NB4 (cell line): ENCODE measurements at regions not wholly inside any gene's neighbourhood (a gene's known extent, or its start where the extent isn't known, plus 50 kb on each side); places are given as distances from the start of the nearest gene placed in this dataset.

Experiments
- DNase-seq: peaks from one replicate; pipeline ENCODE4 v3.0.0; 2010; ENCODE audit warnings: low read depth
- H3K4me3 ChIP-seq: one replicate; pipeline ENCODE4 v1.5.1; 2011; ENCODE audit warnings: mild to moderate bottlenecking, low read depth, low read length, moderate library complexity
- MYC ChIP-seq: IDR thresholded peaks from 2 replicates; pipeline ENCODE4 v1.6.1; 2011; ENCODE audit warnings: low read depth, low read length
- POLR2A ChIP-seq: IDR thresholded peaks from 2 replicates; pipeline ENCODE4 v1.6.1; 2011; ENCODE audit warnings: mild to moderate bottlenecking; ENCODE audit not compliant: insufficient read length; ENCODE audit errors: extremely low read depth
- TF ChIP-seq, protein P1 (sequence below): IDR thresholded peaks from 2 replicates; pipeline ENCODE4 v1.6.1; 2011; ENCODE audit warnings: low read depth, low read length
- TF ChIP-seq, protein P2 (sequence below): IDR thresholded peaks from one replicate; pipeline ENCODE4 v1.5.1; 2012; ENCODE audit warnings: low read depth, low read length

DNA sequence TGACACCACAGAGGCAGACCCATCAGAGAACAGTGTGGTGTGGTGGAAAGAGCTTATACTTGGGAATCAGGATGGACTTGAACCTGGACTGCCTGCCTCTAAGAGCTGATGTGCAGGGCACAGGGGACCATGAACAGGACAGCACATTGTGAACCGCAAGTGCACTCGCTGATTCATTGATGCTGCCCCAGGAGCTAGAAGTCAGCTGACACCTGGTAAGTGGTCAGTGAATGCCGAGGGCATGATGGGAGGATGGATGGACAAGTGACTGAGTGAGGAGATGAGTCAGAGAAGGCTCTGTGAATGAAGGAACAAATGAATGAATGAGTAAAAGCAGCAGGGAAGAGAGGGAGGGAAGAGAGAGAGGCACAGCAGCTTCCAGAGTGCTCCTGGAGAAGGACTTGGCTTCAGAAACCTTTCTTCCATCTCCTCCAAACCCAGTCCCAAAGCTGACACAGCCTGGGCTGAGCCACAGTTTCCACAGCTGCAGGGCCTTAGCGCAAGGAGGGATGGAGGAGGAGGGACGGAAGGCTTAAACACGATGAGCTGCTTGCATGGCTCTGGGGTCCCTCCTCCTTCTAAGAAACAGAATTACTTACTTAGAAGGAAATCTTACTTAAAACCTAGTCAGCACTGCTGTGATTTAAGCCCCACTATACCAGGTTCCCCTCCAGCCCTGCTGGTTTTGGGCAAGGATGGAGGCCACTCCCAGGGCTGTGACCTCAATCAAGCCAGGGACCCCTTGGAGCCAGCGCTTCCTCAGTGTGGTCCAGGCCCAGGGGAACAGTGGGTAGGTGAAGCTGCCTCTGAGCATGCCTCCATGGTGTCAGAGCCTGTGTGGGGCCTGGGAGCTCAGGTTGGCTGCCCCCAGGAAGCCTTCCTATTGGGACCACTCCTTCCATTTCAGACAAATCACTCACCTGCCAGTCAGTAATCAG is 184.6 kb downstream of the TMEM132E start:
- no peak for DNase-seq
- no peak overlapping the region for H3K4me3 ChIP-seq
- no peak for TF ChIP-seq MYC
- TF ChIP-seq, protein P1, sequence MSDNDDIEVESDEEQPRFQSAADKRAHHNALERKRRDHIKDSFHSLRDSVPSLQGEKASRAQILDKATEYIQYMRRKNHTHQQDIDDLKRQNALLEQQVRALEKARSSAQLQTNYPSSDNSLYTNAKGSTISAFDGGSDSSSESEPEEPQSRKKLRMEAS: no peak
- no peak for TF ChIP-seq POLR2A
- TF ChIP-seq, protein P2, sequence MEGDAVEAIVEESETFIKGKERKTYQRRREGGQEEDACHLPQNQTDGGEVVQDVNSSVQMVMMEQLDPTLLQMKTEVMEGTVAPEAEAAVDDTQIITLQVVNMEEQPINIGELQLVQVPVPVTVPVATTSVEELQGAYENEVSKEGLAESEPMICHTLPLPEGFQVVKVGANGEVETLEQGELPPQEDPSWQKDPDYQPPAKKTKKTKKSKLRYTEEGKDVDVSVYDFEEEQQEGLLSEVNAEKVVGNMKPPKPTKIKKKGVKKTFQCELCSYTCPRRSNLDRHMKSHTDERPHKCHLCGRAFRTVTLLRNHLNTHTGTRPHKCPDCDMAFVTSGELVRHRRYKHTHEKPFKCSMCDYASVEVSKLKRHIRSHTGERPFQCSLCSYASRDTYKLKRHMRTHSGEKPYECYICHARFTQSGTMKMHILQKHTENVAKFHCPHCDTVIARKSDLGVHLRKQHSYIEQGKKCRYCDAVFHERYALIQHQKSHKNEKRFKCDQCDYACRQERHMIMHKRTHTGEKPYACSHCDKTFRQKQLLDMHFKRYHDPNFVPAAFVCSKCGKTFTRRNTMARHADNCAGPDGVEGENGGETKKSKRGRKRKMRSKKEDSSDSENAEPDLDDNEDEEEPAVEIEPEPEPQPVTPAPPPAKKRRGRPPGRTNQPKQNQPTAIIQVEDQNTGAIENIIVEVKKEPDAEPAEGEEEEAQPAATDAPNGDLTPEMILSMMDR: no peak

- no peak for DNase-seq
- TF ChIP-seq, protein P2: no peak
- TF ChIP-seq POLR2A (no peak), MYC (no peak)
- TF ChIP-seq, protein P1: no peak
Measured at GRCh38 chr17:34762078-34762477, 182.7 kb downstream of the TMEM132E start.

GRCh38 chr17:34761646-34762045 is 182.3 kb downstream of the TMEM132E start:
- DNase-seq: peak; percentile 55
- TF ChIP-seq MYC (no peak), POLR2A (no peak)
- TF ChIP-seq, protein P2: no peak
- TF ChIP-seq, protein P1: no peak
- H3K4me3 ChIP-seq: no peak overlapping the region

More at GRCh38 chr17:34762078-34762477, 182.7 kb downstream of the TMEM132E start:
- H3K4me3 ChIP-seq: no peak overlapping the region

DNA sequence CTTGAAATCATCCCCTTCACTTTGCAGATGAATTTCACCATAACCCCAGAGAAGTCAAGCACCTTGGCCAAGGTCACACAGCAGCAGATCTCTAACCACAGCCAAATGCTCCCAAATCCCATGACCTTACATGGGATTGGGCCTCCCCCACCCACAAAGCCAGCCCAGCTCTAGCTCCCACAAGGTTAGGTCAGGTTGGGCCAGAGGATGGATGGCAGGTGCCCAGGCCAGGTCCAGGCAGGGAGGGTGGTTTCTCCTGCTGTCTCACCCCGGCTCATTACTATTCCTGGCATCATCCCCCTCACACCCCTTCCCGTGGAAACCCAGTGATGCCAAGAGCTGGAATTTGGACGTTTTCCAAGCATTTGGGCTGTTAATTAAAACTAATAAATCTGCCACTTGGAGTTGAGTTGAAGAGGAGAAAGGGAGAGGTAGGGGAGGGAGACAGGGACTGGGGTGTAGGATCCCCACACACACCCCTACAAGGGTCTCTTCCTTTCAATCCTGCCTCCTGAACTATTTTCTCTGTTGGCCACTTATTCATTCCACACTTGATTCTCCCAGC is 181.6 kb downstream of the TMEM132E start:
- no peak overlapping the region for H3K4me3 ChIP-seq
- DNase-seq: no peak
- no peak for TF ChIP-seq MYC
- TF ChIP-seq, protein P1: no peak
- TF ChIP-seq, protein P2: no peak
- no peak for TF ChIP-seq POLR2A

GRCh38 chr17:34758718-34759117 is 179.3 kb downstream of the TMEM132E start:
- TF ChIP-seq, protein P2: no peak
- TF ChIP-seq, protein P1: no peak
- TF ChIP-seq POLR2A: no peak
- no peak for TF ChIP-seq MYC
- no peak for DNase-seq
- no peak overlapping the region for H3K4me3 ChIP-seq
